Gastroesophageal sphincter (tissue), 3 donors: ENCODE measurements at regions not wholly inside any gene's neighbourhood (a gene's known extent, or its start where the extent isn't known, plus 50 kb on each side); places are given as distances from the start of the nearest gene placed in this dataset.

Source experiments
- EP300 ChIP-seq: sonication (generic); formaldehyde crosslinking; IDR thresholded peaks from one replicate; pipeline ENCODE4 v1.6.1; 2017; ENCODE audit warnings: antibody characterized with exemption, mild to moderate bottlenecking
- POLR2A ChIP-seq, 2 donors: fragments of 450-650 bp; IDR thresholded peaks; one replicate each; pipeline ENCODE4 v1.6.1; 2017; ENCODE audit warnings: antibody characterized with exemption in 2 of 2, mild to moderate bottlenecking in 2 of 2, moderate library complexity in 1 of 2
- TF ChIP-seq, protein P1 (sequence below), 4 experiments: fragments of 200-600 bp in 2 of 4; fragments of 450-650 bp in 2 of 4; sonication (generic) in 1 of 4; IDR thresholded peaks; one replicate each; pipeline ENCODE4 v1.5.1; 2017 to 2019; ENCODE audit warnings: antibody characterized with exemption in 4 of 4, mild to moderate bottlenecking in 2 of 4, moderate library complexity in 2 of 4

DNA sequence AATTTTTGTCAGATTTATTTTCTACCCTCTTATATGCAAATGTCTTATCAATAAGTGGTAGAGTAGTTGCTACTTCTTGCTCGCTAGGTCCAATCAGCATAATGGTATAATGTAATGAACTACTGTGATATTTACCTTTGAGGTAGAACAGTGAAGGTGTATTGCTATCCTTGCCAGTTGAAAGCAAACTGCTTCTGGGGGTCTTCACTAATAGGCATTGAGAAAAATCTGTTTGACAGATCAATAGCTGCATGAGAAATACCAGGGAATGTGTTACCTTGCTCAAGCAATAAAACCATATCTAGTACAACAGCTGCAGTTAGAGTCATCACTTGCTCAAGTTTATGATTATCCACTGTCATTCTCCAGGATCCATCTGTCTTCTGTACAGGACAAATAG is 50.1 kb upstream of the EFEMP1 start:
- no peak for TF ChIP-seq EP300
- TF ChIP-seq, protein P1, sequence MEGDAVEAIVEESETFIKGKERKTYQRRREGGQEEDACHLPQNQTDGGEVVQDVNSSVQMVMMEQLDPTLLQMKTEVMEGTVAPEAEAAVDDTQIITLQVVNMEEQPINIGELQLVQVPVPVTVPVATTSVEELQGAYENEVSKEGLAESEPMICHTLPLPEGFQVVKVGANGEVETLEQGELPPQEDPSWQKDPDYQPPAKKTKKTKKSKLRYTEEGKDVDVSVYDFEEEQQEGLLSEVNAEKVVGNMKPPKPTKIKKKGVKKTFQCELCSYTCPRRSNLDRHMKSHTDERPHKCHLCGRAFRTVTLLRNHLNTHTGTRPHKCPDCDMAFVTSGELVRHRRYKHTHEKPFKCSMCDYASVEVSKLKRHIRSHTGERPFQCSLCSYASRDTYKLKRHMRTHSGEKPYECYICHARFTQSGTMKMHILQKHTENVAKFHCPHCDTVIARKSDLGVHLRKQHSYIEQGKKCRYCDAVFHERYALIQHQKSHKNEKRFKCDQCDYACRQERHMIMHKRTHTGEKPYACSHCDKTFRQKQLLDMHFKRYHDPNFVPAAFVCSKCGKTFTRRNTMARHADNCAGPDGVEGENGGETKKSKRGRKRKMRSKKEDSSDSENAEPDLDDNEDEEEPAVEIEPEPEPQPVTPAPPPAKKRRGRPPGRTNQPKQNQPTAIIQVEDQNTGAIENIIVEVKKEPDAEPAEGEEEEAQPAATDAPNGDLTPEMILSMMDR (IDR thresholded peaks at IDR 0.05), result no peak
- no peak for TF ChIP-seq POLR2A (IDR thresholded peaks at IDR 0.05)
